T-helper 1 cell (primary cell): ENCODE measurements at regions not wholly inside any gene's neighbourhood (a gene's known extent, or its start where the extent isn't known, plus 50 kb on each side); places are given as distances from the start of the nearest gene placed in this dataset.
"Not testable (repeated sequence)": the region's sequence is repeated elsewhere in the genome, so short reads cannot be mapped to it uniquely, and the experiment has no call there.

Experiments
- DNase-seq, 5 donors: peaks; one replicate each; pipeline ENCODE4 v3.0.0-alpha.2; 2012 to 2020

DNA sequence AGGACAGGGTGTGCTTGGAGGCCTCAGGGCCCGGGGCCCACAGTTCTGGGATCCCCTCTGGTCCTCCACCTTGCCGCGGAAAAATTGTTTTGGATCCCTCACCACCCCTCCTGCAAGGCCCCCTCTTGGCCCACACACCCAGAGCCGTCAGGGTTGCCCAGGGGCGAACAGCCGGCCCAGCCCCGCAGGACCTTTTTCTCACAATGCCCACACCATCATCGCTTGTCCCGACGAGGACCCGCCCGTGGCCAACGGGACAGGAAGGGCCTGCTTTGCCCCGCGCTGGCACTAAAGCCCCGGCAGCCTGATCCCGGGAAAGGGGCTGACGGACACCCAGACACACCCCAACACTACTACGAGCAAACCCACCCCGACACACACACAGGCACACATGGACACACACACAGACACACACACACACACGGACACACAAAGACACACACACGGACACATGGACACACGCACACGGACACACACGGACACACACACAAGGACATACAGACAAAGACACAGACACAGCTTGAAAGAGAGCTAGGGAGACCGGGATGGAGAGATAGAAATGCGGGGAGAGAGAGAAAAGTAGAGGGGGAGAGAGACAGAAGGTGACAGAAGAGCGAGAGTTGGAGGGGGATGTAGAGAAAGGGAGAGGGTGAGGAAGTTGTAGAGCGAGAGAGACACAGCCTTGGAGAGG is 1493.5 kb upstream of the DEFB115 start:
- DNase-seq, result no peak

DNA sequence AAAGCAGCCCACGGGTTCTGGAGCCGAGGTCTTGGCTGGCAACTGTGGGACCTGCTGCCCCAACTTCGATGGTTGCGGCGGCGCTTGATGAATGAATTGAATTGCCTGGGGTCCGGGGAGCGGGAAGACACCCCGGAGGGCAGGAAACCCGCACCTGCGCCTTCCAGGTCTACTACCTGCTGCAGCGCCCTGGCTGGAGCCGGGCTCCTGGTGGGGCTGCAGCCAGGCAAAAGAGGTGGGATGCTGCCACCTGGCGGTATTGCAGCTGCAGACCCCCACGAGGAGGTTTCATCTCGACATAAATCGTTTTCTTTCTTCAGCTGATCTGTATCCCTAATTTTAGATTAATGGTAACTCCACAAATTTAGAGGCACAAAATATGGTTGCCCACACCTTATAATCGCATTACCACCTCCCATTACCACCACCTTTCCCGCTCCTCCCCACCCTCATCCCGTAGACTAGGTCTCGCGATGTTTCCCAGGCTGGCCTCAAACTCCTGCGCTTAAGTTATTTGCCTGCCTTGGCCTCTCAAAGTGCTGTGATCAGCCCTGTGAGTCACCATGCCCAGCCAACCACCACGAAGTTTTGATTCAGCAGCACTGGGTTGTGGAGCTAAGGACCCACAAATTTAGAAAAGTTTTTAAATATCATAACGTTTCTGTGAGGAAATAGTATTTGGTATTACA is 1492.4 kb upstream of the DEFB115 start:
- peak in 1 of 5 donors; percentile 23 for DNase-seq

DNA sequence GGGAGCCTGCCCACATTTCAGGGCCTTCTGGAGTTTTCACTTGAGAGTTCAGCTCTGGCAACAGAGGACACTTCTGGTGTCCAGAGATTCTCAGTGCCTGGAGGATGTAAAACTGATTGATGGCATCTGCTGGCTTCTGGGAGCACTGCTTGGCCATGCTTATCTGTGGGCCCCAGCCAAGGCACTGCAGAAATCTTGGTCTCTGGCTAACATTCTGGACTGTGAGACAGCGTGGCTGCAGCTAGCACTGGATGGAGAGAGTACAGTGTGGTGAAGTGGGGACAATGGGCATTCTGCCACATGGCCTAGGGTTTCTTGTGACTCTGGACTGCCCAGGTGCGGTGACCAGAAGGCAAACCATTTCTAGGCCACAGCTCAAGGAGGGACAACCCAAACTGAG is 1479.4 kb upstream of the DEFB115 start:
- DNase-seq, result not testable (repeated sequence)

- DNase-seq, result not testable (repeated sequence)
These were observed 1476.2 kb upstream of the DEFB115 start for GRCh38 chr20:29781217-29781616.

DNA sequence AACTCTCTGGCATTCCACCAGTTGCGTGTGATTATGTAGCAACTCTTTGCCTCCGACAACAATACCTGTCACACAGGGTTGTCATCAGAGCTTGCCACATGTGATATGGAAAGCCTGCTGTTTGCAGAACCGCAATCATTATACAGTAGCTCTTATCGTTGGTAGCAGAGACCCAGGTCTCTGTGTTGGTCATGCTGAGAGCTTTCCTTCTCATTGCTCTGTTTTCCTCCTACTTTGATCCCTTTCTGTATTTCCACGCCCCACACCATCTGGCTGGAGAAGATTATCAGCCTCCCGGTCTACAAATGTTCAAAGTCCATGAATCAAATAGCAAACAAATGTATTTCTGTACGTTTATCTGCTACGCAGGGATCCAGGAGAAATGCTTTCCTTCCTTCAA is 1475.6 kb upstream of the DEFB115 start:
- not testable (repeated sequence) for DNase-seq

- DNase-seq, result not testable (repeated sequence)
These were observed 1470.0 kb upstream of the DEFB115 start for GRCh38 chr20:29787456-29787855.

GRCh38 chr20:29790510-29790909 is 1467.0 kb upstream of the DEFB115 start:
- no peak for DNase-seq

GRCh38 chr20:29831508-29831907 is 1426.0 kb upstream of the DEFB115 start:
- DNase-seq, result not testable (repeated sequence)

- not testable (repeated sequence) for DNase-seq
These were observed 1389.5 kb upstream of the DEFB115 start for GRCh38 chr20:29868014-29868413.

GRCh38 chr20:29868688-29869087 is 1388.8 kb upstream of the DEFB115 start:
- DNase-seq, result not testable (repeated sequence)

- not testable (repeated sequence) for DNase-seq
These were observed 1385.6 kb upstream of the DEFB115 start for GRCh38 chr20:29871816-29872215.

DNA sequence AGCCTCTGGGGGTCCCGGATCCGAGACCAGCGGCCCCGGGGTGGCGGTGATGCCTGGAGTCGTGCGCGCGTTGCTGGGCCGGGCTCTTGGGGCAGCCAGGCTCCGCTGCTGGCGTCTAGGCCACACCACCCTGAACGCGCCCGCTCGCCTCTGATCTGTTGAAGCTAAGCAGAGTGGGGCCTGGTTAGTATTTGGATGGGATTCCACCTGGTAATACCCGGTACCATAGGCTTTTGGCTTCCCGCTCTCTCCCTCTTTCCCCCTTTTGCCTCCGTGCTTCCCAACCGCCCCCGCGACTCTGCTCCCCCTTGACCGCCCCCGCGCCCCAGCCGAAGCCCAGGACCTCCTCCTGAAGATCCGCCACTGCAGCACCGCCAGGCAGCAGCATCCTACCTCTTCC is 1383.5 kb upstream of the DEFB115 start:
- DNase-seq, result peak in 3 of 5 donors; percentile 22 to 40 (median 30)

GRCh38 chr20:29874476-29875202 is 1382.8 kb upstream of the DEFB115 start:
- no peak for DNase-seq

DNA sequence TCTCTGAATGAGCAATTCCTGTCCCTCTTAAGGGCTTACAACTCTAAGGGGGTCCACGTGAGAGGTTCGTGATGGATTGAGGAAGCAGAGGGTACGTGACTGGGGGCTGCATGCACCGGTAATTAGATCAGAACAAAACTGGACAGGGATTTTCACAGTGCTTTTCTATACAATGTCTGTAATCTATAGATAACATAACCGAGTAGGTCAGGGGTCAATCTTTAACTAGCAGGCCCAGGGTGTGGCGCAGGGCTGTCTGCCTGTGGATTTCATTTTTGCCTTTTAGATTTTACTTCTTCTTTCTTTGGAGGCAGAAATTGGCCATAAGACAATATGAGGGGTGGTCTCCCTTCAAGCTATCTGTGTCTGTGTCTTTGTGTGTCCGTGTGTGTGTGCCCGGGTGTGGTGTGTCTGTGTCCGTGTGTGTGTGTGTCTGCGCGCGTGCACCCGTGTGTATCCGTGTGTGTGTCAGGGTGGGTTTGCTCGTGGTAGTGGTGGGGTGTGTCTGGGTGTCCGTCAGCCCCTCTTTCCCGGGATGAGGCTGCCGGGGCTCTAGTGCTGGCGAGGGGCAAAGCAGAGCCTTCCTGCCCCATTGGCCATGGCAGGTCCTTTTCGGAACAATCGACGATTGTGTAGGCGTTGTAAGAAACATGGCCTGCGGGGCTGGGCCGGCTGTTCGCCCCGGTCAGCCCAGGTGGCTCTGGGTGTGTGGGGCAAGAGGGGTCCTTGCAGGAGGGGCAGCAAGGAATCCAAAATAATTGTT is 1382.0 kb upstream of the DEFB115 start:
- DNase-seq, result not testable (repeated sequence)

GRCh38 chr20:29876084-29876910 is 1381.2 kb upstream of the DEFB115 start:
- not testable (repeated sequence) for DNase-seq

GRCh38 chr20:29876911-29877285 is 1380.6 kb upstream of the DEFB115 start:
- no peak for DNase-seq

GRCh38 chr20:29877411-29878280 is 1379.8 kb upstream of the DEFB115 start:
- not testable (repeated sequence) for DNase-seq

GRCh38 chr20:29878281-29878741 is 1379.2 kb upstream of the DEFB115 start:
- DNase-seq, result no peak

DNA sequence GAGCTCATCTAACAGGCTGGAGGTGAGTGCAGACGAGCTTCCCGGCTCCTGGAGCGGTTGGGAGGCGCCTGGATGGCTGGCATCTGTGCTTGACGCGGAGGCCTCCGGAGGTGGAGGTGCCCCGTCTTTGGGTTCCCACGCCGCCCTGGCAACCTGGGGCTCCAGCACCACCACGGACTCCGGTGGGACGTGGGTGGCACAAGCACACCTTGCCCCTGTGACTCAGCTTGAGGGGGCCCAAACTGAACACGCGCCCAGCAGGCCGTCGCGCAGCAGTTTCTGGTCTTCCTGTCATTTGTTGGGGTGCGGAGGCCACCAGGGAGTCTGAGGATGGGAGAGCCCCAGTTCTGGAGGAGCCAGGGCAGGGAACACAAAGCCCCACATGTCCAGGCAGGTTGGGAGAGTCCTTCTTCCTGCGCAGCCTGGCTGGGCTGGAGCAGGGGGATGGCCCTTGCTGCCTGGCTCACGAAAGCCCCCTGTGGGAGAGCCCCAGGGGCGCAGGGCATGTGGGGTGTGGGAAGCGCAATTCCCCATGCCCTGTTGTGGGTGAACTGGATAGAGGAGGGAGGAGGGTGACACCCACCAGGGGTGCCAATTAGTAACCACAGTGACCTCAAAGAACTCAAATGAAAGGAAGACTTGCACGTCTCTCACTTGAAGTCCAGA is 1378.6 kb upstream of the DEFB115 start:
- no peak for DNase-seq

- DNase-seq, result not testable (repeated sequence)
These were observed 1376.4 kb upstream of the DEFB115 start for GRCh38 chr20:29881107-29881506.
